K562 (cell line): ENCODE measurements at regions not wholly inside any gene's neighbourhood (a gene's known extent, or its start where the extent isn't known, plus 50 kb on each side); places are given as distances from the start of the nearest gene placed in this dataset.

Source experiments
- ATAC-seq: fragments of 200-7000 bp; cut with Tn5 transposase; 3 replicates; pipeline ENCODE4 v1.9.1; 2020; ENCODE audit warnings: moderate library complexity
- BruUV-seq: library from RNA; stranded (reverse); fragments of 400-500 nt; replicated peaks from 2 replicates; lab custom pipeline; 2021; lab: Mats Ljungman, UMichigan
- CTCF ChIA-PET: fragments of 300-600 bp; formaldehyde crosslinking; extraction: SDS; loops from one replicate; lab custom pipeline; 2021; ENCODE audit warnings: low intra/inter-chr PET ratio; lab: Yijun Ruan, JAX
- POLR2A ChIA-PET: fragments of 300-600, 350-650 bp; sonication (Branson Sonifier 250); formaldehyde crosslinking; extraction: SDS; loops from one replicate; lab custom pipeline; 2021; ENCODE audit warnings: antibody characterized with exemption, inconsistent platforms; lab: Yijun Ruan, JAX
- DNase-seq, 4 experiments: peaks; one replicate each; pipeline versions ENCODE4 v3.0.0 to v3.0.0-alpha.2; 2011 to 2018; ENCODE audit warnings: low spot score in 3 of 4, mixed read lengths in 3 of 4; ENCODE audit errors: extremely low read depth in 1 of 4
- FAIRE-seq: peaks from 2 replicates; lab custom pipeline; 2011; peaks lifted over from hg19 to GRCh38; lab: Jason Lieb, UNC
- H2AFZ ChIP-seq: 2 replicates; pipeline ENCODE4 v1.6.0; 2011; ENCODE audit warnings: low read depth, low read length, control low read depth, inconsistent platforms
- H3K27ac ChIP-seq: fragments of 200-600 bp; 3 replicates; pipeline ENCODE4 v1.8.0; 2011; ENCODE audit warnings: low read depth, mild to moderate bottlenecking, control low read depth, inconsistent platforms, low read length, moderate library complexity, mixed read lengths; ENCODE audit errors: extremely low read depth
- H3K27me3 ChIP-seq, 2 experiments: fragments of 300-600 bp in 1 of 2; 2 replicates in 1 of 2; 3 replicates in 1 of 2; pipeline versions ENCODE4 v1.6.0 to v1.8.0; 2011; ENCODE audit warnings: inconsistent platforms in 2 of 2, low read length in 2 of 2, mild to moderate bottlenecking in 1 of 2, mixed read lengths in 1 of 2, moderate library complexity in 1 of 2; ENCODE audit not compliant: control insufficient read depth in 2 of 2, insufficient read depth in 2 of 2
- H3K36me3 ChIP-seq: fragments of 300-600 bp; 3 replicates; pipeline ENCODE4 v1.8.0; 2011; ENCODE audit warnings: mild to moderate bottlenecking, low read length, inconsistent platforms; ENCODE audit not compliant: control insufficient read depth, insufficient read depth
- H3K4me1 ChIP-seq, 2 experiments: fragments of 200-600 bp in 1 of 2; replicated peaks in 1 of 2; 2 replicates in 1 of 2; 3 replicates in 1 of 2; pipeline versions ENCODE4 v1.5.1 to v1.8.0; 2011; ENCODE audit warnings: inconsistent platforms in 2 of 2, low read length in 2 of 2, mild to moderate bottlenecking in 1 of 2, mixed read lengths in 1 of 2, moderate library complexity in 1 of 2; ENCODE audit not compliant: control insufficient read depth in 2 of 2, insufficient read depth in 2 of 2
- H3K4me2 ChIP-seq: 2 replicates; pipeline ENCODE4 v1.6.1; 2011; ENCODE audit warnings: low read length, control low read depth, inconsistent platforms, mixed read lengths; ENCODE audit not compliant: insufficient read depth
- H3K4me3 ChIP-seq: fragments of 200-600 bp; sonication (generic), shearing (Covaris generic); 2 replicates; pipeline ENCODE4 v1.5.1; 2016; ENCODE audit warnings: control low read depth, inconsistent platforms
- H3K79me2 ChIP-seq: fragments of 200-600 bp; 3 replicates; pipeline ENCODE4 v1.8.0; 2011; ENCODE audit warnings: low read length, inconsistent platforms; ENCODE audit not compliant: control insufficient read depth, insufficient read depth
- H3K9ac ChIP-seq, 2 experiments: 2 replicates each; pipeline versions ENCODE4 v1.6.0 to v1.6.1; 2011; ENCODE audit warnings: low read depth in 2 of 2, low read length in 2 of 2, control low read depth in 1 of 2, inconsistent platforms in 1 of 2, mild to moderate bottlenecking in 1 of 2, mixed read lengths in 1 of 2; ENCODE audit not compliant: insufficient read depth in 1 of 2
- H3K9me1 ChIP-seq: one replicate; pipeline ENCODE4 v1.6.0; 2011; ENCODE audit warnings: inconsistent platforms, mild to moderate bottlenecking, low read length, moderate library complexity; ENCODE audit not compliant: control insufficient read depth, insufficient read depth
- H3K9me3 ChIP-seq: replicated peaks from 2 replicates; pipeline ENCODE4 v1.5.1; 2011; ENCODE audit warnings: low read depth, low read length, inconsistent platforms; ENCODE audit not compliant: control insufficient read depth, insufficient read depth
- H4K20me1 ChIP-seq: replicated peaks from 2 replicates; pipeline ENCODE4 v1.6.1; 2011; ENCODE audit warnings: low read length, inconsistent platforms, mixed read lengths; ENCODE audit not compliant: control insufficient read depth, insufficient read depth
- CHD7 ChIP-seq: fragments of 200-600 bp; sonication (generic); IDR thresholded peaks from one replicate; pipeline ENCODE4 v1.6.1; 2012; ENCODE audit warnings: mild to moderate bottlenecking, low read depth, low read length, inconsistent platforms
- HDAC6 ChIP-seq: IDR thresholded peaks from 2 replicates; pipeline ENCODE4 v1.6.1; 2012; ENCODE audit warnings: low read depth, mild to moderate bottlenecking, control low read depth, inconsistent platforms, low read length, moderate library complexity
- SOX6 ChIP-seq: fragments of 450-650 bp; IDR thresholded peaks from 2 replicates; pipeline ENCODE4 v1.6.1; 2014; ENCODE audit warnings: mild to moderate bottlenecking
- WGBS: fragments of 100-300 bp; shearing (Covaris generic); methylation state at CpG from one replicate; pipeline ENCODE4 v1.1.6; 2016; ENCODE audit warnings: low coverage, mixed read lengths; ENCODE audit not compliant: insufficient coverage; ENCODE audit errors: missing lambda C conversion rate; 5-methylcytosine and 5-hydroxymethylcytosine counted together
- in situ Hi-C: fragments of 300-500 bp; cut with MboI; formaldehyde crosslinking; loops from 4 replicates; pipeline ENCODE4 v1.15.0; 2018; ENCODE audit warnings: inconsistent platforms, mixed read lengths
- intact Hi-C: fragments of 100-400 bp; cut with micrococcal nuclease; formaldehyde crosslinking; loops from 2 replicates; pipeline ENCODE4 v1.14.2; 2022

GRCh38 chr2:66962716-66963115 lies 434.4 kb upstream of the ETAA1 start:
- no peaks in the 10 kb centered on the region for H3K36me3 ChIP-seq
- POLR2A ChIA-PET = interaction anchor here (0.6 kb wide), 1 partner anchor 46 kb away, joined by 3 read pairs; no protein-coding TSS in a partner anchor
- ATAC-seq = no peak
- no TSS peak for BruUV-seq
- no peaks in the 10 kb centered on the region for H3K4me1 ChIP-seq
- H3K9ac ChIP-seq = no peak overlapping the region
- H4K20me1 ChIP-seq = no peaks in the 10 kb centered on the region
- no peak for TF ChIP-seq SOX6
- TF ChIP-seq CHD7 = no peak
- TF ChIP-seq HDAC6 = no peak
- TF ChIP-seq, all 486 proteins: peak for 0
- Histone ChIP-seq H3K9me1 (no peaks in the 10 kb centered on the region), H3K4me2 (no peak overlapping the region), H3K79me2 (no peaks in the 10 kb centered on the region), H3K9me3 (no peaks in the 10 kb centered on the region), H3K27me3 (no peaks in the 10 kb centered on the region), H3K27ac (no peak overlapping the region), H2AFZ (no peak overlapping the region), H3K4me3 (no peak overlapping the region)
- CTCF ChIA-PET = no interaction called here
- intact Hi-C loops (no loop called here), in situ Hi-C loops (no loop called here)
- DNase-seq (no peak), FAIRE-seq (no peak)
- WGBS = 5% methylated on average over 3 of the region's 3 CpGs
